Activated gamma-delta T cell treated with anti-CD3 and anti-CD28 coated beads, Interleukin-2, amount 50 U/mL, for 16 hours (primary cell): ENCODE measurements at regions not wholly inside any gene's neighbourhood (a gene's known extent, or its start where the extent isn't known, plus 50 kb on each side); places are given as distances from the start of the nearest gene placed in this dataset.
"Not testable (repeated sequence)": the region's sequence is repeated elsewhere in the genome, so short reads cannot be mapped to it uniquely, and the experiment has no call there.

Source experiments
- DNase-seq: peaks from one replicate; pipeline ENCODE4 v3.0.0-alpha.2; 2020; ENCODE audit warnings: low read depth

- not testable (repeated sequence) for DNase-seq
Measured at GRCh38 chr17:26881195-26881594, 412.7 kb upstream of the WSB1 start.

- not testable (repeated sequence) for DNase-seq
Measured at GRCh38 chr17:26882097-26882761, 411.7 kb upstream of the WSB1 start.

- not testable (repeated sequence) for DNase-seq
Measured at GRCh38 chr17:26883878-26884740, 409.8 kb upstream of the WSB1 start.

GRCh38 chr17:26884741-26885059, 409.2 kb upstream of the WSB1 start:
- not testable (repeated sequence) for DNase-seq

- DNase-seq: peak; percentile 0
Measured at GRCh38 chr17:26885244-26885970, 408.5 kb upstream of the WSB1 start.
